GM19455 (cell line): ENCODE measurements at regions not wholly inside any gene's neighbourhood (a gene's known extent, or its start where the extent isn't known, plus 50 kb on each side); places are given as distances from the start of the nearest gene placed in this dataset.

Experiments used
- ATAC-seq: cut with Tn5 transposase; IDR thresholded peaks from one replicate; pipeline ENCODE4 v1.9.1; 2021; ENCODE audit not compliant: unreplicated experiment

DNA sequence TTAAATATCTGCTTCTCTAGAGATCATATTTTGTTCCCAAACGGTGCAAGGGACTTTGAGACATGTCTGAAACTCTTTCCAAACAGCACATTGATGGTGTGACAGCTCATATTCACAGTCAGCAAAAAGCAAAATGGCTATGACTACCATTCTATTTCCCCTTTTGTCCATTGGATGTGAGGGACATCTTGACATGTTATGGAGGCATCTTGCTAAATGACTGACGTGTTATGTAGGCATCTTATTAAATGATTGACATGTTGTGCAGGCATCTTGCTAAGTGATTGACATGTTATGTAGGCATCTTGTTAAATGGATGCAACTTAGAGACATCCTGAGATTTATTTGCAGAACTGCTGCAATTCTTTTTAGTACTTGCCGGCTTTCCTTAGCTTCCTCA lies 255.8 kb downstream of the DLL1 start:
- ATAC-seq, result no peak

DNA sequence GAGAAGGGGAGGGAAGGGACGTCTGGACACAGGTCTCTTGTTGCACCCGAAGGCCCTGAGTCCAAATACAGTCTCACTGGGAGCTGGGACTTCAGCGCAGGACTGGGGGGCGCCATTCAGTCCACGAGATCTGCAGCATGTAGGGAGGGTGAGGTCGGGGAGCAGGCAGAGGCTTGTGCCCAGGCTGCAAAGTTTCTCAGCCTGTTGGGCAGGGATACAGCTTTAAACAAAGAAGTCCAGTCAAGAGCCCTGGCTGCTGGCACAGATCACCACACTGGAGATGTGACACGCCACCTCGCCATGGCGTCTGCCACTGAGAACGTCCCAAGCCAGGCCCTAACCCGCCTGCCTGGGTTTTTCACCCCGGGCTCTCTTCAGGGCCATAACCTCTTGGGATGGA lies 256.6 kb downstream of the DLL1 start:
- ATAC-seq, result no peak

- no peak for ATAC-seq
Measured at GRCh38 chr6:170033666-170034065, 257.2 kb downstream of the DLL1 start.

- ATAC-seq, result no peak
Measured at GRCh38 chr6:170032706-170033309, 258.1 kb downstream of the DLL1 start.

DNA sequence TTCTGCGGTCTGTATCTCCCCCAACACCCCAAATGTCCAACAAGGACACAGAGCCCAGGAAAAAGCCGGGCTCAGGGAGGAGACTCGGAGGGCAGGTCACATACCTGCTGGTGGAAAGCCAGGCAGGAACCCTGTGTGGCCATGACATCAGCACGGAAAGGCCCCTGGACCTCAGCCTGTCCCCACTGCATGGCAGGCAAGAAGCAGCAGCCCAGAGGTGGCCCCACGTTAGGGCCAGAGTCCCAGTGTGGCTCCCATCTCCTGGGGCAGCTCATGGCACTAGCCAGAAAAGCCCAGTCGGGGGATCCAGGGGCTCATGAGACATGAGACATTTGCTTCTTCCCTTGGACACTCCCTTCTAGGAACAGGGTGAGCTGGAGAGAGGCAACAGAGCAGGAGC lies 258.7 kb downstream of the DLL1 start:
- ATAC-seq, result no peak

DNA sequence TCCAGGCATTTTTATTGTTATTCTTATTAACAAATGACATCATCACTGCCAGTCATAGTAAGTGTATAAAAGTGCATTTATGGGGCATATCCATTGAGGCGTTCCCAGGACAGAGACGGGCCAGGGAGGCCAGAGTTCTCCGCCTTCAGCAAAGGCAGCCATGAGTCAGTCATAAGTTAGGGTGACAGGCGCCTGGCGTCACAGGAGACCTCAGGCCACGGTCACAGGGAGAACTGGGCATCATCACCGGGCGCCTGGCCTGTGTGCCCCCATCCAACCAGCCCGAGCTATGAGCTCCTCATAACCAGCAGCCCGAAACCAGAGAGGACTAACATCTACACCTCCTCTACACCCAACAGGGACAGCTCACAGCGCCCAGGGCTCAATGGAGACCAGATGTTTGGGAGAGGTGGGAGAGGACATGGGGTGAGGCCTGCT lies 259.2 kb downstream of the DLL1 start:
- no peak for ATAC-seq

DNA sequence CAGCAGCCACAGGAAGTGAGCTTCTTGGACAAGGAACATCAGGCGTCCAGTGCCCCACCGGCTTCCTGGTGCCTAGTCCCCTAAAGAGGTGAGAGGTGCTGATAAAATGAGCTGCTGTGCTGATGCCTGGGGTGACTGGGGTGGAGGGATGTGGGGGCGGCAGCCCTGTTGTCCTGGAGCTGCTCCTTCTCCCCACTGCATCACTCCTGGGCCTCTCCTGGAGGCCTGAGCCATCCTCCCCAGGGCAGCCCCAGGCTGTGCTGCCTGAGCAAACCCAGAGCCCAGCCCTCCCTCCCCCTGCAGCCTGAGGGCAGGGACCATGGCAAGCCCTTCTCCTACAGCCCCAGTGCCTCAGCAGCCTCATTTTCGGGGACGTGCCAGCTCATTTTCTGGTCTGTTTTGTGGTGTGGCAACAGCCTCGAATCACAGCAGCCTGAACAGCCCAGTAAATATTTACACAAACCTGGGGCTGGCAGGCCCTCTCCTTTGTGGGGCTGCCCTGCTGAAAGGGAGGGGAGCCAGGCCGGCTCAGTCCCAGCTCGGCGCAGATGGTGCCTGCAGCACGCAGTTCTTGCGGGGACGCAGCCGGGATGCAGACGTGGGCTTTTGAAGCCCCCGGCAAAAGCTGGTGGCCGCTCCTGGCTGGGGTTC lies 259.9 kb downstream of the DLL1 start:
- ATAC-seq, result no peak

DNA sequence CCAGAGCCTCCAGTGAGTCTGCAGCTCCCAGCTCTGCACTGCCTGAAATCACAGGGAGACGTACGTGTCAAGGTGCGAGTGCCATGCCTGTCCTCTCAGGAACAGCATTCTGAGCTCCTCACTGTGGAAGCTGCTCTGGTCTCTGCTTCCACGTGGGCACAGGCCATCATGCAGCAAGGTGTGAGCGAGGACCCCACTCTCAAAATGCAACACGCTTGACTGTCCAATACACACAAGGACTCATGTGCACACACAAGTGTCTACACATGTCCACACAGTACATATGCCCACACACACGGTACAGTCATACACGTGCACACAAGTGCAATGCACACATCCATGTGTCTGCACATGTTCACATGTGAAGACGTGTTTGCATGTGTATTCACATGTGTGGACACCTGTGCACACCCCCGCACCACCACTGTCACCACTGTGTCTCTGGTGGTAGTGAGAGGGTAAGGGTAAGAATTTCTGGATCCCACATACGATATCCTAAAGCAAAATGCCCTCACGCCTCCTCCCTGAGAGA lies 260.5 kb downstream of the DLL1 start:
- no peak for ATAC-seq

DNA sequence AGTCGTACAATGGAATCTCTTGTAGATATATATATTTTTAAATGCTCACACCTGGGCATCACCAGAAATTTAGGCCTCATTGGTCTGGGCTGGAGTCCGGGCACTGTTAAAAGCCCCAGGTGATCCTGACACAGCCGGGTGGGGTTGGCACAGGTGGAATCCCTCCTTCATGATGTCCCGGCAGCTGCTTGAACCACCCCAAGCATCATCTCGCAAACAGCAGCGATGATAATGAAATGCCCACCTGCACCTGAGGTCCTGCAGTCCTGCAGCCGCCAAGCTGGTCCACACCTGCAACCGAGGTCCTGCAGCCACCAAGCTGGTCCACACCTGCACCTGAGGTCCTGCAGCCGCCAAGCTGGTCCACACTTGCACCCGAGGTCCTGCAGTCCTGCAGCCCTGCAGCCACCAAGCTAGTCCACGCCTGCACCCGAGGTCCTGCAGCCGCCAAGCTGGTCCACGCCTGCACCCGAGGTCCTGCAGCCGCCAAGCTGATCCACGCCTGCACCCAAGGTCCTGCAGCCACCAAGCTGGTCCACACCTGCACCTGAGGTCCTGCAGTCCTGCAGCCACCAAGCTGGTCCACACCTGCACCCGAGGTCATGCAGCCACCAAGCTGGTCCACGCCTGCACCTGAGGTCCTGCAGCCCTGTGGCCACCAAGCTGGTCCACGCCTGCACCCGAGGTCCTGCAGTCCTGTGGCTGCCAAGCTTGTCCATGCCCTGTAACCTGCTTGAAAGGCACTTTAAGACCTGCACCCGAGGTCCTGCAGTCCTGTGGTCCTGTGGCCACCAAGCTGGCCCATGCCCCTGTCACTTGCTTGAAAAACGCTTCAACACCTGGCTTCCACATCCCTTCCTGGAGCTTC lies 261.2 kb downstream of the DLL1 start:
- ATAC-seq, result no peak

DNA sequence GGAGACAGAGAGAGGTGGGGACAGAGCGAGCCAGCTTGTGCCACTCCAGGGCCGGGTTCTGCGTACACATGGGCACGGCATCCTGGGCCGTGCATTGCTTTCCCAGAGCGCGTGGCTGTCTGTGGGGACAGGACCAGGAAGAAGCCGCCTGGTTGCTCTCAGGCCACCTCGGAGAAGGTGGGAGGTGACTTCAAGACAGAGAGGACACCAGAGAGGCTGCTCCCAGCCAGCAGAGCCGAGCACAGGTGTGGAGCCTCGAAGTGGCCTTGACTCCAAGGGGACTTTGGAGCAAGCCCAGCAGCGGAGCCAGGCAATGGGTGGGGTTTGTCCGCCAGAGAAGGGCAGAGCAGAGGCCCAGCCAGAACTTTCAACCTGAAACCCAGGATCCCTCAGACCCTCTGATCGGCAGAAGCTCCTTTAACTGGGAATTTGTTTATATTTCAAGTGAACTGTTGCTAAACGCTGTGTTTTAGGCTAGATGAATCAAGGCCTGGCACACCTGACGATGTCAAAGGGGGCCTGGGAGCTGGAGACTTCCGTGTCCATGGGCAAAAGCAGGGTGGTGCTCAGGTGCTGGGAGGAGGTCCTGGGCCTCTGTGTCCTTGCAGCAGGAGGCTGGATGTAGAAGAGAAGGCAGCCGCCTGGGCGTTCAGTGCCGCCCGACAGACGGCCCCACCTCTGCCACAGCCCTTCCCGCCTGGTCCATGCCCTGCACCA lies 262.1 kb downstream of the DLL1 start:
- no peak for ATAC-seq

- ATAC-seq, result no peak
Measured at GRCh38 chr6:170027647-170028043, 263.2 kb downstream of the DLL1 start.

DNA sequence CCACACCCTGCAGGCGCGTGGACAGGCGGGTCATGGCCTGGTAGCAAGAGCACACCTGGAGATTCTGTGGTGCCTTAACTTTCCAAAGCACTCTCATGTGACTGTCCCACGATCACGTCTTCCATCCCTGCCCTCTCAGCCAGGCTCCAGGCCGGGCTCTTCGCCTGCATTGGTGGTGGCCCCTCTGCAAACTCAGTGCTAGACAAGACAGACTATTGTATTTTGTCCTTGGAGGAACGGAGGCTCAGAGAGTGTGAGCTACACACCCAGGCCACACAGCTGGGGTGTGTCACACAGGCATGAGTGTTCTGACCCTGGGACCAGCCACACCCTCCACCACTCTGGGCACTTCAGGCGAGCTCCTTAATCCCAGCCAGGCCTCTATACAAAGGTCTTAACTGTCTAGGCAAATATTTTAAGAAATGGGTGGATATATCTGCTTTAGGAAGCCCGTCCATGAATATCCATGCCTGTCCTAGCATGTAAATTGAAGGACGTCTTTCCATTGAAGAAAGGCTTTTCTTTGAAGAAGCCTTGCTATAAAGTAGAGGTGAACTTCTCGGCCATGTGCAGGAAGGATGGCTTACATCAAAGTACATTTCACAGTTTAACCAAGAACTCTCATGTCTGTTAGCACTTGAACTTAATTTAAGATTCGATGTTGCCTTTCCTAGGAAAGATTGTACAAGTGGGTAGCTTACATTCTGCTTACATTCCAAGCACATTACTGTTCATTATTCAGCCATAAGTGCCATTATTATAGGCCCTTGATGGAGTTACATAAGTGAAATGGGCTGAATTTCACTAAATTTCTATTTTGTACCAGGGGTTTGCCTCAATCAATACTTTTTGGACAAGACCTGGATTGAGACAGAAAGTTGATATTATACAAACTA lies 263.9 kb downstream of the DLL1 start:
- no peak for ATAC-seq

- no peak for ATAC-seq
Measured at GRCh38 chr6:170025935-170026750, 264.7 kb downstream of the DLL1 start.

GRCh38 chr6:170025341-170025911 lies 265.5 kb downstream of the DLL1 start:
- no peak for ATAC-seq

DNA sequence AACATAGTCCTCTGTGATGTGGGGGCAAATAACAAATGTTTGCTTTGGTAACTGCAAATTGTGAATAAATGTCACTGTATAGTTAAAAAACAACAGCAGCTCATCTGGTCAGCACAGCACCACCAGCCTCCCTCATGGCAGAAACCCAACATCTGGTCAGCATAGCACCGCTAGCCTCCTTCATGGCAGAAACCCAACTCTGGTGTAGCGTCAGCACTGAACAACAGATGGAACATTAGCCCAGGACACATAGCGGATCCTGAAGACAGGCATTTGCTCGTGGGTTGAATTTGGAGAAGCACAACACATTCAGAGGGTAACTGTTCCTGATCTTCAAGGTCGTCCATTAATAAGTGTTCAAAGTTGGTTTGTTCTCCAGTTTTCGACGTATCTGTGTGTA lies 265.9 kb downstream of the DLL1 start:
- ATAC-seq, result no peak

DNA sequence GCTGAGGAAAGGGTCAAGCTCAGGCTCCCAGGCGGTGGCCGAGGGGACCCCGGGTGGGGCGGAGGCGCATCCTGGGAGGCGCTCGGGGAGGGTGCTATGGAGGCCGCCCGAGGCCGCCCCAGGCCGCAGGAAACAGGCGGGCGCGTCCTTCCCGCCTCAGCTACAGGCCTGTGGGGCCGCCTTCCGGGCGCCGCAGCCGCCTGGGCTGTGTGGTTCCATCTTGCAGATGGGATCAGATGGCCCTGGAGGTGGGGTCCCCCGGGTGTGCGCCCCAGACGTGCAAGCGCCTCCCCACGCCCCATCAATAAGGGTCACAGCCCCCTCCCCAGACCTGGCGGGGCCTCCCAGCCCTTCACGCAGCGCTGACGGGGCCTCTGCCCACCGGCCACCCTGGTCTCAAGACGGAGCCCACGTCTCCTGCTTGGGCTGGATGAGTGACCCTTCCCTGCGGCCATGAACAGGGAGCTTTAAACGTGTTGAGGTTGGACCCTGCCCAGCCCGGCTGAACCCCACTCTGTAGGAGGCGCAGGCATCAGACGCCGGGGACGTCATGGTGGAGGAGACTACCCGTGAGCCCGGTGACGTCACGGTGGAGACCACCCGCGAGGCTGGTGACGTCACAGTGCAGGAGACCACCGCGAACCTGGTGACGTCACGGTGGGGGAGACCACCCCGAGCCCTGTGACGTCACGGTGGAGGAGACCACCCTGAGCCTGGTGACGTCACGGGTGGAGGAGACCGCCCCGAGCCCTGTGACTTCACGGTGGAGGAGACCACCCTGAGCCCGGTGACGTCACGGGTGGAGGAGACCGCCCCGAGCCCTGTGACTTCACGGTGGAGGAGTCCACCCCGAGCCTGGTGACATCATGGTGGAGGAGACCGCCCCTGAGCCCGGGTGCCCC lies 267.0 kb downstream of the DLL1 start:
- no peak for ATAC-seq

GRCh38 chr6:170022827-170023619 lies 267.9 kb downstream of the DLL1 start:
- no peak for ATAC-seq
